NK-92 treated with Interleukin-12 subunit alpha and Interleukin-12 subunit beta, amount 100 ng/mL, for 24 hours (cell line): ENCODE measurements at regions not wholly inside any gene's neighbourhood (a gene's known extent, or its start where the extent isn't known, plus 50 kb on each side); places are given as distances from the start of the nearest gene placed in this dataset.

Source experiments
- DNase-seq: peaks from one replicate; lab custom pipeline; 2025; lab: John Stamatoyannopoulos, UW

DNA sequence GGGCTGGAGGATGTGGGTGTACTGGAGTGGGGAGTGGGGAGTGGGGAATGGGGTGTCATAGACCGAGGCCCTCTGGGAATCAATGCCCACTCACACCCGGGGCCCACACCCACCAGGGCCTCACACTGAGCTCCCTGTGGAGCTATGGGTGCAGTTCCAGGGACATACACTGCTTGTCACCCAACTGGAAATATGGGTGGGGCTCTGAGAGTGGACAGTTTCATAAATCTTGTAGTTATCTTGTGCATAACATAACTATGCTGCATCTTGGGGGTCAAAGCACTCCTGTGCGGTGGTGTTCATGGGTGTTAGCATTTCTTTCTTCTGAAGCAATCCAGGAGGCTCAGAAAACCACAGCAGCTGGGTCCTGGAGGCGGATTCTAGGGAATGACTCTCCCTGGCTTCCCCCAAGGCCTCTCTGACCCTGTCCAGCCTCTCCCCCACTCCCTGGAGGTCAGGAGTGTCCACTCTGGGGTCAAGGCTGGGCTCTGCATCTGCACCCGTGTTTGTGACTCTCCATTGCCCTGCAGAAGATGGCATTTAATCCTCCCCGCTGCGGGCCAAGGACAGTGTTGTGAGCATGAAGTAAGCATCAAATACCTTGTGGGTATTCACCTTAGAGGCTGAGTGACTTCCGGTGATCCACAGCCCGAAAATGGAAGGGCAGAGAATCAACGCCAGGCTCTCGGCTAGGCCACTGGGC lies 172.5 kb downstream of the CTTN start:
- DNase-seq, result no peak

DNA sequence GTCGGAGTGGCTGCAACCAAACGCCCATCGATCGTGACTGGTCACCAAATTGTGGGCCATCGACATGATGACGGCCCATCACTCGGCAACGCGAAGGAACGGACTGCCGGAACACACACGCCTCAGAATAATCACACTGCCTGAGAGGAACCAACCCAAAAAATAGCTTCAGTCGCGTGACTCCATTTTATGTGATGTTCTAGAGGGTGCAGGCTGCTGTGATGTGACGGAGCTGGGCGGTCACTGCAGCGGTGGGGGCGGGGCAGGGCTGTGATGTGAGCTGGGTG lies 174.6 kb downstream of the CTTN start:
- DNase-seq, result no peak

DNA sequence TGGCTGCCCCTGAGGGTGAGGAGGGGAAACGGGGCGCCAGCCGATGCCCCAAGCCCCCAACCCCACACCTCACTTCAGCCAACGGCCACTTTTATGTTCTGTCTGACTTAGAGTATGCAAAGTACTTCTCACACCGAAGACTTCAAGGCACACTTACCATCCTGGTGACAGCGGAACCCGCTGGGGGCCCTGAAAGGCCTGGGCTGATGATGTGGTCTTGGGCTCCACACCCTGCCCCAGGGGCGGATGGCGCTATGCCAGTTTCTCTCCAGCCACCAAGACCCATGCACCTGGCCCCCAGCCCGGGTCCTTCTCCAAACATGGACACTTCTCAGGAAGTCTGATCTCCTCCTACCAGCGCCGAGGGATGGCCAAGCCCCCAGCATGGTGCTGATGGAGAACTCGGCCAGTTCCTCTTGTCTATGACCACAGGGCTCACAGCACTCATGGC lies 175.4 kb downstream of the CTTN start:
- no peak for DNase-seq

DNA sequence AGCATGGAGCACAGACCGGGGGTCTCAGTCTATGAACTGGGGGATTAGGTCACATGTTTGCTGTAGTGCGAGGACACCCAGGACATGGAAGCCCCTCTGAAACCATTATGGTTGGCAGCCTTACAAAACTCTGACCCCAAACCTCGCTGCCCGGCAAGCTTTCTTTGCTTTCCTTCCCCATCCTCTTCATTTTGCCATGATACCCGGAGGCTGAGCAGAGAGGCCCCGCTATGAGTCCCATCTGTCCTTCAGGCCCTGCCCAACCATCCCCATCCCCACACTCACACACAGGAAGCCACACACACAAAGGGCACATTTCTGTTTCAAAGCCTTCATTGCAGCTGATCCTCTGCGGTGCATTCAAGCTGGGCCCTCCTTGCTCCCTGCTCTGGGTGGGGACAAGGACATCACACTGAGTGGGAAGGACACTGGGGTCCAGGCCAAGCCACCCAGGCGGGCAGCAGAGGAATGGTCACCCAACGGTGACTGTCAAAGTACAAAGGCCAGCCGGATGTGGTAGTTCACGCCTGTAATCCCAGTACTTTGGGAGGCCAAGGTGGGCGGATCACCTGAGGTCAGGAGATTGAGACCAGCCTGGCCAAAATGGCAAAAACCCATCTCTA lies 176.5 kb downstream of the CTTN start:
- DNase-seq, result no peak

DNA sequence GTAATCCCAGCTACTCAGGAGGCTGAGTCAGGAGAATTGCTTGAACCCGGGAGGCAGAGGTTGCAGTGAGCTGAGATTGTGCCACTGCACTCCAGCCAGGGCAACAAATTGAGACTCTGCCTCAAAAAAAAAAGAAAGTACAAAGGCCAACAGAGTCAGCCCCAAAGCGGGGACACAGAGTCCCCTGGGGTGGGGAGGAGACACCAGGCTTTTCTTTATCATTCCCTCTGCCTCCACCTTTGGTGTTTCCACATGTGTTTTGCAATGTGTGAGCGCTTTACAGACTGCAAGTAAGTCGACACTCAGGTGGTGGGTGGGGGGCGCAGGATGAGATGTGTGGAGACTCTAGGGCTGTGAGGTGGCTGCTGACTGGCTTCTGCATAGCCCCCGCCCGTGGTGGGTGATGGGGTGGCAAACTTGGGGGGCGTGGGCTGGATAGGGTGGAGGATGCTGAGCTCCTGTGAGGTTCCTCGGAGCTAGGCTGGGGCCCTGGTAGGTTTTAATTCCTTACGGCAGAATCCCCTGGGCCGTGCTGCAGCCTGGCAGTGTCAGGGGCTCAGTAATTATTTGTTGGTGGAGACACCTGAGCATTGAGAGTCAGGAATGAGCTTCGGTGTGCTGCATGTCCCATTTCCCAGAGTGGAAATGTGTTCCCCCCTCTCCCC lies 177.2 kb downstream of the CTTN start:
- DNase-seq, result no peak

DNA sequence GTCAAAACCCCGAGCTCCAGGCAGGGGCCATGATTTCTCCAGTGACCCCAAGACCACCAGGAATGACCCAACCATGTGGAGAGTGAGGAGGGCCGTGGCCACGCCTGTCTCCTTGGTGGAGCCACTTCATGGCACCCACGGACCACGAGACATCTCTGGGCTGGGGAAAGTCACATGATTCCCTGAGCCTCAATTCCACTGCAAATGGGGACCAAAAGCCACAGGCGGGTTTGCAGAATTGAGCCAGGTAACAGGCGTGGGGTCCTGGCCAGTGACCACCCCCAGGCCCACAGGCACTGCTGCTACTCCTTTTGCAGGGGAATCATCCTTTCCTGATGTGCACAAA lies 178.9 kb downstream of the CTTN start:
- no peak for DNase-seq

DNA sequence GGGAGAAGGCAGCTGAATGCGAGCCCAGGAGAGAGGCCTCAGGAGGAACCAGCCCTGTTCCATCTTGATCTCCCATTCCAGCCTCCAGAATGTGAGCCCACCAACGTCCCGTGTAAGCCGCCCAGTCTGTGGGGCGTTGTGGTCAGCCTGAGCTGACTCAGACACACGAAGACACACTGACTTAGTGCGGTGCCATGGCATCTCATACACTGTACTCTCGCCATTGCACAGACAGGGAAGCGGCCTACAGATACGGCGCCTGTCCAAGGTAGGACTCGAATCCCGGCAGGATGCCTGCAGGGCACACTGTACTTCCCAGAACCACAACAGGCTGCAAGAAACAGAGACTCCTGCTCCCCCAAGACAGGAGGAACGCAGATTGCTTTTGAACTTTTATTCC lies 179.6 kb downstream of the CTTN start:
- no peak for DNase-seq

DNA sequence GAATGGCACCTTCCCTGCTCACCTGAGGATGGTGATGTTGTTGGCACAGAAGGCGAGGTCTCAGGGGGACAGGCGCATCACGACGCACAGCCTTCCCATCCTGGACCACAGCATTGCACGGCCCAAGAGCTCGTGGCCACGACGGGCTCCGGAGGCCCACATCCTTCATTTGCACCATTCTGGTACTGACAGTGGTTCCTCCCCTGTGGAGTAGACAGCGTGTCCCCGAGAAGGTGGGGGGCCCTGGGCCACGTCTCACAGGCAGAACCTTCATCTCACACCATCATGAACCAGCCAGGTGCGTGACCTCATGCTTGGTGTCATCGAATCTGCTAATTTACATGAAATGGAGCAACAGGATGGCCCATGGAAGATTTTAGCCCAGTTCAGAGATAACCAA lies 180.0 kb downstream of the CTTN start:
- DNase-seq, result no peak

DNA sequence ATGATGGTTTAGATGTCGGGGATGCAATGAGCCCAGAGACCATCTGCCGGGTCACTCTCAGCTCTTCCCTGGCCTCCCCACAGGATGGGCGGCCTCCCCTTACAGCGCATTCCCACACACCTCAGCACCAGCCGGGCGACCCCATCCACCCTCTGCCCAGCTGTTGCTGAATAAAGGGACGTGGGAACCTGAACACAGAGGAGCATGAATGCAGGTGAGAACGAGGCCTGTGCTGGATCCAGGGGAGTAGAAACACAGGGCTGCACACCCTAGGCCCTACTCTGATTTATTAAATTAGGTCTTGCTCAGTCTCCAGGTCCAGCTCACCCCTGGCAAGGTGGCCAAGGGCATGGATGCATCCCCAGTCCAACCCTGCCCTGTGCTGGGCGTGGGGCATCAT lies 180.5 kb downstream of the CTTN start:
- no peak for DNase-seq

DNA sequence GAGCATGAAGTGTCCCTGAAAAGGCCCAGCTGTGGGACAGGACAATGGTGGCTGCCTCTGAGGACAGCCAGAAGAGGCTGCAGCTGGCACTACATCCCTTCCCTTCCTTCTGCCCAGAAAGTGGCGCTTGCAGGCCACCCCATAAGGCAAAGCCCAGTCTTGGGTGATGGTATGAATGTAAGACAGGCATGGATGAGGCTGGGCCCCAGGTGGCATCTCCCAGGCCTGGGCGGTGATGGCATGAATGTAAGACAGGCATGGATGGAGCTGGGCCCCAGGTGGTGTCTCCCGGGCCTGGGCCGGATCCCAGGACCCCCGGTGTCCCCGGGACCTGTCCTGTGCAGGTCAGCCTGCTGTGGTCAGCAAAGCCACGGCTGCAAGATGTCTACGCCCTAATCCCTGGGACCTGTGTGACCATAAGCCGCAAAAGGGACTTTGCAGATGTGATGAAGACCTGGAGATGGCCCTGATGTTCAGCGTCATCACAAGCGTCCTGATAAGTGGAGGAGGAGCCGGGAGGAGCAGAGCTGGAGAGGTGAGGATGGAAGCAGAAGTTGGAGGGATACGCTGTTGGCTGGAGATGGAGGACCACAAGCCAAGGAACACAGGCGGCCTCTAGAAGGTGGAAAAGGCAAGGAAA lies 181.1 kb downstream of the CTTN start:
- DNase-seq, result no peak

DNA sequence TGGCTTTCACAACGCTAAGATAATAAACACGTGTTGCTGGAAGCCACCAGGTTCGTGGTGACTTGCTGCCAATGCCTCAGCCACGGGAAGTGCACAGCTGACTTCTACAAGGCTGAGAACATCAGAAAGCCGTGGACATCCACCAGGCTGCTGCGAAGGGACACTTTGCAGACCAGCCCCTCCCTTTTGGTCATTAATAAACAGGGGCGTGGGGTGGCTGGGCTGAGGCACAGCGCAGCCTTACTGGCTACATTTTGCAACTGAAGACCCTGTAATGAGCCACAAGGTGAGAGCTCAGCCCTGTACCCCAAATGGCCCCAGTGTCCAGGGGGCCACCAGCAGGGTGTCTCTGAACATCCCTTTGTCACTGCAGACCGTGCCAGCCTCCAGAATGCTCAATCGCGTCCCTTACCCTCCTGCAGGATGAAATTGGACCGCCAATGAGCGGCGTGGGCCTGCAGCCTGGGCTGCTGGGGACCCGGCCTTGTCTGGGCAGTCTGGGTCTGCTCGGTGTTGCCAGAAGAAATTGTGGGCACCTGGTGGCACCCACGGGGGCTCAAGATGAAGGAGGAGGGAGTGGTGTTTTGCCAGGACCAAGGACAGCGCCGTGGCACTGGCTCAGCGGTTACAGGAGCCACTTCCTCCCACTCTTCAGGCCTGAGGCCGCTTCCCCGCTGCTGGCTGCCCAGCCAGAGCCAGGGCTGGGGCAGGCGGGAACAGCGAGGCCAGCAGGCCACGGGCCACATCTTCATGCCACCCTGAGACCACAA lies 181.9 kb downstream of the CTTN start:
- no peak for DNase-seq

DNA sequence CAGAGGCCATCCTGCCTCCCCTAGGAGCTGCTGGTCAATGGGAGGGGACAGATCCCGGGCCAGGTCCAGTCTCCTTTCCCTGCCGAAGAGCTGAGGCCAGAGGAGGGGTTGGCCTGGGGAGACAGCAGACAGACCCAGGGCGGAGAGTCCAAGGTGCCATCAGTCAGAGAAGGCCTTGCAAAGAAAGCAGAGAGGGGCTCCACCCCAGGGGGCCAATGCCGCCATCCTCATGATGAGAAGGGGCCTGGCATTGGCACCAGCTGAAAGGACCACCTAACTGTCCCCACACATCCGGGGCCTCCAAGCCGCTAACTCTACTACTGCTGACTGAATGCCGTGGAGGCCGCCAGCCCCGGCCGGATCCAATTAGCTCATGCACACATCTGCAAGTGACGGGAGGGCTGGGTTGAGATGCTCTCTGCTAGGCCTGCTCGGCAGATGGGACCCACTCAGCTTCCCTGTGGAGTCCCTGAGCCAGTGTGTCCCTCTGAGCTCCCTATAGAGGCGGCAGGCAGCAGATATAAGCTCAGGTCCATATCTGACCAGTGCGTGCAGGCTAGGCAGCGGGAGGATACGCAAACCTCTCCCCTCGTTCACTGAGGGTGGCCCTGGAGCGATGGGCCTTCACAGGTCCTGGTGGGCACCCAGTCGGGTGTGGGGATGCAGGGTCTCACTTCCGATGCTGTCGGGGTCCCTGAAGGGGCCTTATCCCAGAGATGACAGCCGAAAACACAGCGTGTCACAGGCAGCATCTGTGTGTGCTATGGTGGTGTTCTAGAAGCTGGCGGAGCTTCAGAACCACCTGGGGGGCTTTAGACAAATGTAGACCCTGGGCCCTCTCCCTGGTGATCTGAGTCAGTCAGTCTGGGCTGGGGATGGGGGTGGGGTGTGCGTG lies 183.9 kb downstream of the CTTN start:
- no peak for DNase-seq

DNA sequence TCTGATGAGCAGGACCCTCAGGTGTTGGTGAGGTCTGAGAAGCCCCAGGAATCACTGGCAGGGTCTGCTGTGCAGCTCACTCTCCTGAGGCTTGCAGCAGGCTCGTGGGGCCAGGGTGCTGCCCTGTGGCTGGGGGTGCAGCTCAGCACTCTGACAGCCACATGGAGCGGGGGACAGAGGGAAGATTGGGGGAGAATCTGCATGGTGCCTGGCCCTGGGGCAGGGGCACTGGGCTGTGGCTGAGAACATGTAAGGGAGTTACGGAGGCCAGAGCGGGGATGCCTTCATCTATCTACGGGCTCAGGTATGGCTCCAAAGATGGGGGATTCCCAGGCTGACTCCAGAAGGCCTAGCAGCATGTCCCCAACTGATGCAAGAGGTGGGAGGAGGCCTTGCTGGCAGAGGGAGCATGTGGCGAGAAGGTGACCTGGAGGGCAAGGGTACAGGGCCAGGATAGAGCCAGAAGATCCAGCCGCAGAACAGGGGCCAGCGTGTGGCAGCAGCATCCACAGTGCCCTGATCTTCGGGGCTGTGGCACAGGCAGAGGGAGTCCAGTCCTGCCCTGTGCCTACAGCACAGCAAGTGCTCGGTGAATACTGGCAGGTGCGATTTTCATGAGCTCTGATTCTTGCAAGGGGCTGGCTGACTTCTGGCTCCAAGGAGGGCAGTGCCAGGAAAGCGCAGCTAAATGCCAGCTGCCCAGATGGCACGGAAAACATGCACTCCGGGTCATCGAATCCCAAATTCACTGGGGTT lies 184.7 kb downstream of the CTTN start:
- DNase-seq, result no peak

DNA sequence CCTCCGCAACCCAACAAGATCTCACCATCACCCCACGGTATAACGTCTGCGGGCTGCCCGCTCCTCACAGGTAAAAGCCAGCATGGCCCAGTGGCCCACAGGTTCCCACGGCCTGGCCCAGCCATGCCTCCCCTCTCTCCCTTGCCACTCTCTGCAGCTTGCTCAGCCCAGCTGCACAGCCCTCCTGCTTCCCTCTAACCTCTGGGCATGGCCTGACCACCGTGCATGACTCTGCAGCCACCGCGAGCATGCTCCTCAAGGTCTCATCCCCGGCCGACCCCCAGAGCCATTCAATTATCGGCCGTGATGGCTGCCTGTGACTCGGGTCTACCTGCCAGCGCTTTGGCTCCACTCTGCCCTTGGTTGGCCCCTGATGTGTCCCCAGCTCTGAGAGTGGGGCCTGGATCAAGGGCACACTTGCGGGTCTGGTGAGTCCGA lies 185.5 kb downstream of the CTTN start:
- DNase-seq, result no peak

DNA sequence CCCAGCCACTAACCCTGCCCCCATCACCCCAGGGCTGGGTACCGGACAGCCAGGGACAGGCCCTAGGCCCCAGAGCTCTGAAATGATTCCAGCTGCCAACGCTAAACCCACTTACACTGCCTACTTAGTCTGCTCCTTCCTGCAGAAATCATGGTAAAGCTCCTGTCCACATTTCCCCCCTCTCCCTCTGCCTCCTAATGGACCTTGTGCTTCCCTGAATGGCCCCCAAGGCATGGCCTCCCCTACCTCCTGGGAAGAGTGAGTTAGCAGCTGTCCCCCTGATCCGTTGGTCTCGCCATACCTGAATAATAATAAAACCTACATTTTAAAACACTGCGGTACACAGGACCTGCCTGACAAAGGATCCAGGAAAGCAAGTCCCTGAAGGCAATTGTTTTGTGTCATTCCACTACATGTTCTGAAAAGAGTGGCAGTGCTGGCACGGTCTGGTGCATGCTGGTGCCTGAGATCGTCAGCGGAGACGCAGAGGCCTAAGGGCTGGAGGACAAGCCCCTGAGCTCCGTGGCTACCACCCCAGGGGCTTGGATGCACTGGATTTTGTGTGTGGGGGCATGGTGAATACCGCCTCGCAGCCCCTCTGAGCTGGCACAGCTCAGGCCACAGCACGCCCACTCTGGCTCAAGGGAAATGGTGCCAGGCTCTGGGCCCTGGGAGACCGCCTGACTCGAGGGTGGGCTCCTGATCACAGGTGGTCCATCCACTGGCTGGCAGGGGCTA lies 186.3 kb downstream of the CTTN start:
- no peak for DNase-seq

DNA sequence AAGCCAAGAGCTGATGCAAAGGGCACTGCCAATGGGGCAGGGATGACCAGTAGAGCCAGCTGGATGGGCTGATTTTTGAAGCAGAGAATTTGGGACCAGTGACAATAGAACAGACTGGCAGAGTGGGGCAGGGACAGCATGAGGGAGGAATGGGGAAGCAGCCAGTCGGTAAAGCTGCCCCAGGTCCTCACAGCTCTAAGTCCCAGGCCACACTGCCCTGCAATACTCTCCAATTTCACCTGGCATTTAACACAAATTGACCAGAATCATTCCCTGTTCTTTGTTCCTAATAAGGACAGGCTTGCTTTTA lies 186.9 kb downstream of the CTTN start:
- no peak for DNase-seq

DNA sequence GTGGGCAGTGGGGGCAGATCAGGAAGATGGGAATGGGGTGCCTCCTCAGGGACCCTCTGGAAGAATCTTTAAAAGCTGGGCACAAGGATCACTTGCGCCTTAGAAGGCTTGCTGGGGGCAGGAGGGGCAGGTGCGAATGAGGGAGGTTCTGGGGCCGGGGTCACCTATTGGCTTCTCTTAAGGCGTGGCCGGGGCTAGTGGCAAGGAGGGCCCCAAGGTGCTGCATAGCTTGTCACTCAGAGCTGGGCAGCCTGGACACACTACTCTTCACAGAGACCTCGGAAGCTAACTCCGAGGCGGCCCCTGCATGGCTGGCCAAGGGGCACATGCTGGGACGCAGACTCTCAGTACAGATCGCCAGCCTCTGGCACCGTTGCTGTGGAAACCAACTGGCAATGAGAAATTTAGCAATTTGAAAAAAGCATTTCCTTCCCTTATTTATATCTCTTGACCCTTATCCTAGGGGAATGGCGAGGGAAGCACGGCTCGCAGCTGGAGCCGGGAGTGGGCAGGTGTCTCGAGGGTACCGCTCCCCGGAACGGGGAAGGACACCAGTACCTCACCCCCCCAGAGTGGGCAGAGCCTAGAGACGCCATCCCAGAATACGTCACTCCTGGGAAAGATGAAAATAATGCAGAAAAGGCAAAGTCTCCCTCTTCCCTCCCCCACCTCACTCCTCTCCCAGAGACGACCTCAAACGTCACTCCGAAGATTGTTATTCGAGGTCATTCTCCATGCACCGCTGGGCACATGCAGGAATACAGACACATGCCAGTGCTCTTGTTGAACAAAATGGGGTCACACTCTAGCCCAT lies 188.1 kb downstream of the CTTN start:
- DNase-seq, result no peak

DNA sequence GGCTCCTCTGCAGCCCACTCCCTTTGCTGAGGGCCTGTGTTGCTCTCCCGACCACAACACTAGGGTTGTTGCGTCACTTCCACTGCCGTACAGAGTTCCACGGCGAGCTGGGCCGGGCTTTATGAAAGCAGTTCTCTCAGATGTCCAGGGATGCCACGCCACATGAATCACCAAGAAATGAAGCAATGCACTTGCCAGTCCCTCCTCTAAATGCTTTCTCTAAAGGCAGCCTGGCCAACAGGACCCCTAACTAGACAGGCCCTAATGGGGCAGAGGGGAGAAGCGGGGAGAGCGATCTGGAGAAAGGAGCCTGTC lies 188.7 kb downstream of the CTTN start:
- no peak for DNase-seq

DNA sequence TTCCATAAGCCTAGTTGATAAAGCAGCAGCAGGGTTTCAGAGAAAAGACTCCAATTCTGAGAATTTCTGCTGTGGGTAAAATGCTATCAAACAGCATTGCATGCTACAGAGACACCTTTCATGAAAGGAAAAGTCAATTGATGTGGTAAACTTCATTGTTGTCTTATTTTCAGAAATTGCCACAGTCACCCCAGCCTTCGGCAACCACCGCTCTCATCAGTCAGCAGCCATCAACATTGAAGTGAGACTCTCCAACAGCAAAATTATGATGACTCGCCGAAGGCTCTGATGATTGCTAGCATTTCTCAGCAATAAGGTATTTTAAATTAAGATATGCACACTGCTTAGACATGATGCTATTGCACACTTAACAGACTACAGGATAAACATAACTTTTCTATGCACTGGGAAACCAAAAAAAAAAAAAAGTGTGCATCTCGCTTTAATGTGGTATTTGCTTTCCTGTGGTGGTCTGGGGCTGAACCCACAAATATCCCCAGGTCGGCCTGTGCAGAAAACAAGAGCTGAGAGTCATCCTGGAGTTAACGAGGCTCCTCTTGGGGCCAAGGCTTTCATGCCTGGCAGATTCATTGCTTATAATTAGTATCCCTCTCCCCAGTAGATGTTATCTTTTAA lies 192.1 kb downstream of the CTTN start:
- no peak for DNase-seq
